GM06990 (cell line): ENCODE measurements at regions not wholly inside any gene's neighbourhood (a gene's known extent, or its start where the extent isn't known, plus 50 kb on each side); places are given as distances from the start of the nearest gene placed in this dataset.

ENCODE experiments used
- DNase-seq: peaks from one replicate; pipeline ENCODE4 v3.0.0-alpha.2; 2011; ENCODE audit not compliant: insufficient read length; ENCODE audit errors: extremely low read depth
- H3K27me3 ChIP-seq: replicated peaks from 2 replicates; pipeline ENCODE4 v1.6.0; 2011; ENCODE audit warnings: low read length; ENCODE audit not compliant: control insufficient read depth, insufficient read depth
- H3K36me3 ChIP-seq: 2 replicates; pipeline ENCODE4 v1.5.1; 2011; ENCODE audit warnings: low read length; ENCODE audit not compliant: control insufficient read depth, insufficient read depth
- H3K4me3 ChIP-seq: replicated peaks from 2 replicates; pipeline ENCODE4 v1.5.1; 2011; ENCODE audit warnings: low read depth, mild to moderate bottlenecking, control low read depth, low read length
- TF ChIP-seq, protein P1 (sequence below): IDR thresholded peaks from 2 replicates; pipeline ENCODE4 v1.5.1; 2011; ENCODE audit warnings: low read length, control low read depth, mild to moderate bottlenecking, inconsistent platforms; ENCODE audit not compliant: insufficient read depth, poor library complexity, severe bottlenecking

DNA sequence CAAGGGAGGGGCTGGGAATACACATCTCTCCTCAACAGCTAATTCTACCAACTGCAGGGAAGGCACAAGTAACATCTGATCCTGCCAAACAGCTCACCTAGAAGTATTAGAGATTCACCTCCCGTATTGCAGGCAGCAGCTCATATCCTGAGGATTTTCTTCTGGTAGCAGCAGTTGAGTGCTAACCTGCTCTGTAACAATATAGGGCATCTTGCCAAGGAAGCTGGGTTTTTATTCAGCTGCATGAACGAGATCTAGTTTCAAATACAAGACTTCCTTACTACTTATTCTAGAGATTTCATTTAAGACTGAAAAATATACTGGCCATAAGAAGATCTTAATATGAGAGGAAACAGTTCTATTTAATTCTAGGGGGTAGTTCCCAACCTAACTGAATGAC, 261.4 kb upstream of the USP15 start:
- H3K27me3 ChIP-seq: no peaks in the 10 kb centered on the region
- no peak for DNase-seq
- TF ChIP-seq, protein P1, sequence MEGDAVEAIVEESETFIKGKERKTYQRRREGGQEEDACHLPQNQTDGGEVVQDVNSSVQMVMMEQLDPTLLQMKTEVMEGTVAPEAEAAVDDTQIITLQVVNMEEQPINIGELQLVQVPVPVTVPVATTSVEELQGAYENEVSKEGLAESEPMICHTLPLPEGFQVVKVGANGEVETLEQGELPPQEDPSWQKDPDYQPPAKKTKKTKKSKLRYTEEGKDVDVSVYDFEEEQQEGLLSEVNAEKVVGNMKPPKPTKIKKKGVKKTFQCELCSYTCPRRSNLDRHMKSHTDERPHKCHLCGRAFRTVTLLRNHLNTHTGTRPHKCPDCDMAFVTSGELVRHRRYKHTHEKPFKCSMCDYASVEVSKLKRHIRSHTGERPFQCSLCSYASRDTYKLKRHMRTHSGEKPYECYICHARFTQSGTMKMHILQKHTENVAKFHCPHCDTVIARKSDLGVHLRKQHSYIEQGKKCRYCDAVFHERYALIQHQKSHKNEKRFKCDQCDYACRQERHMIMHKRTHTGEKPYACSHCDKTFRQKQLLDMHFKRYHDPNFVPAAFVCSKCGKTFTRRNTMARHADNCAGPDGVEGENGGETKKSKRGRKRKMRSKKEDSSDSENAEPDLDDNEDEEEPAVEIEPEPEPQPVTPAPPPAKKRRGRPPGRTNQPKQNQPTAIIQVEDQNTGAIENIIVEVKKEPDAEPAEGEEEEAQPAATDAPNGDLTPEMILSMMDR: no peak
- H3K36me3 ChIP-seq: no peaks in the 10 kb centered on the region
- no peak overlapping the region for H3K4me3 ChIP-seq

DNA sequence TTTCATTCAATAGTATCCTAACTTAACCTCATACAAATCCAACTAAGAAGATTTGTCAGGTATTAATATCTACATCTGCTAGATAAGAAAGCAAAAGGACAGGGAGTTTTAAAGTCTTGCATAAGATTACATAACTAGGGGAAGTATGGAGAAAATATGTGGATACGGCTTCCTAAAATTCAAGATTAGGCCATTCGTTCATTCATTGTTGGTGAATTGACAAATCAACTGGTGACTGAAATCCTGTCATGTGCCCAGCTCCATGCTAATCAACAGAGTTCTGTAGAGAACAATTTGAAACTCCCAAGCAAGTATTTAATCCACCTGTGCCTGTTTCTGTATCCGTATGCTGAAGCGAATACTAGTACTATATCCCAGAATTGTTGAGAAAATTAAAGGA, 260.9 kb upstream of the USP15 start:
- DNase-seq: no peak

DNA sequence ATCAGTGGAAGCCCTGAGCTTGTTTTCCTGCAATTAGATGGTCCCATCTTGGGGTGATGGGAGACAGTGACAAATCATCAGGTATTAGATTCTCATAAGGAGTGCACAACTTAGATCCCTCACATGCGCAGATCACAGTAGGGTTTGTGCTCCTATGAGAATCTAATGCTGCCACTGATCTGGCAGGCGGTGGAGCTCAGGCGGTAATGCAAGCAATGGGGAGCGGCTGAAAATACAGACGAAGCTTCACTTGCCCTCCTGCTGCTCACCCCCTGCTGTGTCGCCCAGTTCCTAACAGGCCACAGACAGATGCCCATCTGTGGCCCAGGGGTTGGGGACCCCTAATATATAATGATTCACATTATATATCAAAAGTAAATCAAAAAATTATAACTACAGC, 258.8 kb upstream of the USP15 start:
- Histone ChIP-seq H3K4me3 (no peak overlapping the region), H3K27me3 (no peaks in the 10 kb centered on the region), H3K36me3 (no peaks in the 10 kb centered on the region)
- TF ChIP-seq, protein P1: no peak
- DNase-seq: no peak

More for the DNA sequence above, 260.9 kb upstream of the USP15 start:
- H3K36me3 ChIP-seq: no peaks in the 10 kb centered on the region
- H3K27me3 ChIP-seq: no peaks in the 10 kb centered on the region
- TF ChIP-seq, protein P1: no peak
- no peak overlapping the region for H3K4me3 ChIP-seq

DNA sequence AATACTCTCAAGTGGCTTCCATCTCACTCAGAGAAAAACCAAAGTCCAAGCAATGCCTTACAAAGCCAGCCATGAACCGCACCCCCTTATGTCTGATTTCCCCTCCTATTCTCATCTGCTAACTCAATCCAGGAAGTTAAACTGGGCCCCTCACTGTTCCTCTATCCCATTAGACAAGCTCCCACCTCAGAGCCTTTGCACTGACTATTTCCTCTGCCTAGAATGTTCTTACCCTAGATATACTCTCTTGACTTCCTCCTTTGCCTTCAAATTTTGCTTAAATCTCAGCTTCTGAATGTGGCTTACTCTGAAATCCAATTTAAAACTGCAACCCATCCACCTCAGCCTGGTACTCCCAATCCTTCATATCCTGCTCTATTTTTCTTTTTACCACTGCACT, 257.0 kb upstream of the USP15 start:
- TF ChIP-seq, protein P1: no peak
- Histone ChIP-seq H3K27me3 (no peaks in the 10 kb centered on the region), H3K4me3 (no peak overlapping the region), H3K36me3 (no peaks in the 10 kb centered on the region)
- DNase-seq: no peak

DNA sequence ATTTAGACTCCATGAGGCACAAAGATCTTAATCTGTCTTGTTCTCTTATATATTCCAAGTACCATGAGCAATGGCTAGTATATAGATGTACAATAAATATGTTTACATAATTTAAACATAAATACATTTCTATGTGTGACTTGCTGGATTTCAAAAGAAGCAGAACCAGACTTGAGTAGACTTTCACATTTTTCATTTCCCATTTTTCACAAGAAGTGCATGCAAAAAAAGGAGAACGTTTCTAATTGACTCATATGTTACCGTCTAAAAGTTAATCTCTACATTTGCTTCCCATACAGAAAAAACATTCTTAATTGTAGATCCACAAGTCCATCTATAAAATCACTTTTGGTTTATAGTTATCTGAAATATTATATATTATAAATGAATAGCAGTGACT, 256.5 kb upstream of the USP15 start:
- no peak for DNase-seq
- TF ChIP-seq, protein P1: no peak
- no peak overlapping the region for H3K4me3 ChIP-seq
- H3K36me3 ChIP-seq: no peaks in the 10 kb centered on the region
- H3K27me3 ChIP-seq: no peaks in the 10 kb centered on the region

DNA sequence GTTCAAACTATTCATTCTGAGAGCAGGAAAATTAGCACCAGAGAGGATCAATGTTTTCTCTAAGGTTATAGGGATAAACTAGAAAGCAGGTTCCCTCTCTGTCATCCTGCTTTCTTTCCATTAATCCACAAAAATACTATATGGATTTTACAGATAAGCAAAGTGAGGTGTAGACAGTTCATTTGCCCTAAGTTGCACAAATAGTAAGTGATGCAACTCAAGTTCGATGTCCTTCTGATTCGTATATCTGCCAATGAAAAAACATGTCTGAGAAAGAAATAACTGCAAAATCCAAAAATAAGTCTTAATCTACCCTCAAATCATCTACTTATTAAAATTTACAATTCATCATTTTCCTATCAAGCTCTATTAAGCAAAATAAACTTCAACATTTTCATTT, 254.6 kb upstream of the USP15 start:
- Histone ChIP-seq H3K36me3 (no peaks in the 10 kb centered on the region), H3K4me3 (no peak overlapping the region), H3K27me3 (no peaks in the 10 kb centered on the region)
- TF ChIP-seq, protein P1: no peak
- no peak for DNase-seq
